GM19468 (cell line): ENCODE measurements at regions not wholly inside any gene's neighbourhood (a gene's known extent, or its start where the extent isn't known, plus 50 kb on each side); places are given as distances from the start of the nearest gene placed in this dataset.

Source experiments
- ATAC-seq: cut with Tn5 transposase; IDR thresholded peaks from one replicate; pipeline ENCODE4 v1.9.1; 2021; ENCODE audit warnings: mild to moderate bottlenecking, moderate library complexity, moderate number of reproducible peaks; ENCODE audit not compliant: unreplicated experiment; ENCODE audit errors: extremely low read depth

GRCh38 chr11:31915867-31916266 is 104.7 kb upstream of the PAX6 start:
- no peak for ATAC-seq

- ATAC-seq = no peak
Observed at GRCh38 chr11:31913985-31914384, 102.9 kb upstream of the PAX6 start.

- no peak for ATAC-seq
Observed at GRCh38 chr11:31912808-31913207, 101.7 kb upstream of the PAX6 start.

- ATAC-seq = no peak
Observed at GRCh38 chr11:31910950-31911576, 99.9 kb upstream of the PAX6 start.

GRCh38 chr11:31903225-31904074 is 92.3 kb upstream of the PAX6 start:
- ATAC-seq = no peak

- ATAC-seq = no peak
Observed at GRCh38 chr11:31902706-31903105, 91.6 kb upstream of the PAX6 start.

GRCh38 chr11:31895926-31896325 is 84.8 kb upstream of the PAX6 start:
- no peak for ATAC-seq

- no peak for ATAC-seq
Observed at GRCh38 chr11:31887180-31887579, 76.1 kb upstream of the PAX6 start.

- no peak for ATAC-seq
Observed at GRCh38 chr11:31884080-31884479, 73.0 kb upstream of the PAX6 start.

- no peak for ATAC-seq
Observed at GRCh38 chr11:31883435-31883834, 72.3 kb upstream of the PAX6 start.

- ATAC-seq = no peak
Observed at GRCh38 chr11:31882951-31883392, 71.8 kb upstream of the PAX6 start.

- no peak for ATAC-seq
Observed at GRCh38 chr11:31881825-31882224, 70.7 kb upstream of the PAX6 start.

- ATAC-seq = no peak
Observed at GRCh38 chr11:31879681-31880080, 68.6 kb upstream of the PAX6 start.

GRCh38 chr11:31877863-31878262 is 66.7 kb upstream of the PAX6 start:
- ATAC-seq = no peak

GRCh38 chr11:31877083-31877482 is 66.0 kb upstream of the PAX6 start:
- ATAC-seq = no peak

GRCh38 chr11:31875866-31876560 is 64.9 kb upstream of the PAX6 start:
- no peak for ATAC-seq

GRCh38 chr11:31874631-31875191 is 63.6 kb upstream of the PAX6 start:
- ATAC-seq = no peak

GRCh38 chr11:31873124-31873523 is 62.0 kb upstream of the PAX6 start:
- ATAC-seq = no peak

- no peak for ATAC-seq
Observed at GRCh38 chr11:31872076-31872443, 60.9 kb upstream of the PAX6 start.

- no peak for ATAC-seq
Observed at GRCh38 chr11:31871310-31872075, 60.4 kb upstream of the PAX6 start.
